H1 (cell line): ENCODE measurements at regions not wholly inside any gene's neighbourhood (a gene's known extent, or its start where the extent isn't known, plus 50 kb on each side); places are given as distances from the start of the nearest gene placed in this dataset.

Source experiments
- CTCF ChIA-PET: fragments of 300-600 bp; sonication (Branson Sonifier 250); formaldehyde crosslinking; loops from one replicate; lab custom pipeline; 2021; ENCODE audit not compliant: partially characterized antibody; lab: Charles Lee
- POLR2A ChIA-PET: fragments of 300-600 bp; sonication (Branson Sonifier 250); formaldehyde crosslinking; loops from one replicate; lab custom pipeline; 2021; ENCODE audit warnings: inconsistent platforms; ENCODE audit not compliant: partially characterized antibody; lab: Charles Lee
- DNase-seq, 2 experiments: peaks; one replicate each; pipeline versions ENCODE4 v3.0.0 to v3.0.0-alpha.2; 2010 to 2022; ENCODE audit warnings: low spot score in 2 of 2, low read depth in 1 of 2, mixed read lengths in 1 of 2
- FAIRE-seq: peaks from 2 replicates; lab custom pipeline; 2011; peaks lifted over from hg19 to GRCh38; lab: Jason Lieb, UNC
- H2AFZ ChIP-seq: 2 replicates; pipeline ENCODE4 v1.8.1; 2012; ENCODE audit warnings: low read length, inconsistent platforms
- H2AK5ac ChIP-seq: 2 replicates; pipeline ENCODE4 v1.6.1; 2013; ENCODE audit warnings: low read depth, low read length
- H2BK120ac ChIP-seq: replicated peaks from 2 replicates; pipeline ENCODE3; 2013; ENCODE audit warnings: low read depth, low read length, inconsistent platforms
- H2BK12ac ChIP-seq: 2 replicates; pipeline ENCODE4 v1.6.1; 2013; ENCODE audit warnings: low read depth, low read length
- H2BK15ac ChIP-seq: 2 replicates; pipeline ENCODE4 v1.6.1; 2013; ENCODE audit warnings: low read length
- H2BK20ac ChIP-seq: 2 replicates; pipeline ENCODE4 v1.6.1; 2013; ENCODE audit warnings: low read length
- H2BK5ac ChIP-seq: 2 replicates; pipeline ENCODE4 v1.6.1; 2013; ENCODE audit warnings: low read depth, low read length
- H3K14ac ChIP-seq: 2 replicates; pipeline ENCODE4 v1.6.1; 2013; ENCODE audit warnings: inconsistent platforms; ENCODE audit not compliant: insufficient read length
- H3K18ac ChIP-seq: 2 replicates; pipeline ENCODE4 v1.6.1; 2013; ENCODE audit warnings: low read length; ENCODE audit errors: extremely low read depth
- H3K23ac ChIP-seq: 2 replicates; pipeline ENCODE4 v1.6.1; 2013; ENCODE audit warnings: inconsistent platforms; ENCODE audit not compliant: insufficient read length
- H3K23me2 ChIP-seq: 2 replicates; pipeline ENCODE4 v1.6.1; 2013; ENCODE audit warnings: low read depth, low read length
- H3K27ac ChIP-seq: 2 replicates; pipeline ENCODE4 v1.6.1; 2011; ENCODE audit warnings: low read depth, low read length, inconsistent platforms
- H3K27me3 ChIP-seq, 4 experiments: replicated peaks in 1 of 4; 1 replicate in 1 of 4; 2 replicates in 3 of 4; pipeline versions ENCODE4 v1.6.1 to v1.8.1; 2011 to 2013; ENCODE audit warnings: low read length in 3 of 4, mild to moderate bottlenecking in 3 of 4, inconsistent platforms in 2 of 4, mixed read lengths in 2 of 4, moderate library complexity in 1 of 4; ENCODE audit not compliant: control insufficient read depth in 3 of 4, insufficient read depth in 3 of 4; ENCODE audit errors: extremely low read depth in 1 of 4
- H3K36me3 ChIP-seq, 4 experiments: 2 replicates each; pipeline versions ENCODE4 v1.6.1 to v1.8.1; 2011 to 2013; ENCODE audit warnings: mild to moderate bottlenecking in 4 of 4, low read length in 3 of 4, moderate library complexity in 2 of 4, control low read depth in 1 of 4, inconsistent platforms in 1 of 4; ENCODE audit not compliant: insufficient read depth in 4 of 4, control insufficient read depth in 2 of 4
- H3K4ac ChIP-seq: replicated peaks from 2 replicates; pipeline ENCODE3; 2013; ENCODE audit warnings: low read length, low read depth, mixed read lengths, inconsistent platforms; ENCODE audit not compliant: insufficient read length
- H3K4me1 ChIP-seq, 4 experiments: replicated peaks in 1 of 4; 1 replicate in 1 of 4; 2 replicates in 3 of 4; pipeline versions ENCODE4 v1.6.1 to v1.8.1; 2011 to 2013; ENCODE audit warnings: low read length in 3 of 4, inconsistent platforms in 2 of 4, mixed read lengths in 1 of 4; ENCODE audit not compliant: insufficient read depth in 4 of 4, control insufficient read depth in 3 of 4
- H3K4me2 ChIP-seq, 2 experiments: 2 replicates each; pipeline versions ENCODE4 v1.6.1 to v1.8.1; 2011 to 2013; ENCODE audit warnings: low read depth in 2 of 2, low read length in 2 of 2, control low read depth in 1 of 2, inconsistent platforms in 1 of 2, mild to moderate bottlenecking in 1 of 2; ENCODE audit not compliant: insufficient read depth in 1 of 2
- H3K4me3 ChIP-seq, 4 experiments: fragments of 200-600, 300-600 bp in 1 of 4; sonication (generic), shearing (Covaris generic), sonication (Bioruptor Twin) in 1 of 4; 2 replicates each; pipeline versions ENCODE4 v1.5.1 to v1.8.1; 2011 to 2016; ENCODE audit warnings: low read length in 4 of 4, low read depth in 3 of 4, control low read depth in 2 of 4, inconsistent platforms in 2 of 4, mild to moderate bottlenecking in 2 of 4, mixed read lengths in 1 of 4, moderate library complexity in 1 of 4; ENCODE audit not compliant: insufficient read depth in 2 of 4; ENCODE audit errors: extremely low read depth in 1 of 4
- H3K56ac ChIP-seq: replicated peaks from 2 replicates; pipeline ENCODE3; 2013; ENCODE audit warnings: low read depth, mild to moderate bottlenecking, mixed read lengths, low read length, inconsistent platforms; ENCODE audit not compliant: insufficient read length
- H3K79me1 ChIP-seq: 2 replicates; pipeline ENCODE4 v1.6.1; 2013; ENCODE audit warnings: low read depth, low read length, control low read depth
- H3K79me2 ChIP-seq, 2 experiments: 2 replicates each; pipeline versions ENCODE4 v1.6.1 to v1.8.1; 2012 to 2013; ENCODE audit warnings: low read length in 2 of 2, mild to moderate bottlenecking in 2 of 2, inconsistent platforms in 1 of 2; ENCODE audit not compliant: insufficient read depth in 2 of 2, control insufficient read depth in 1 of 2
- H3K9ac ChIP-seq, 4 experiments: replicated peaks in 1 of 4; 1 replicate in 1 of 4; 2 replicates in 3 of 4; pipeline versions ENCODE4 v1.6.1 to v1.8.1; 2011 to 2013; ENCODE audit warnings: low read depth in 3 of 4, low read length in 3 of 4, control low read depth in 2 of 4, mild to moderate bottlenecking in 2 of 4, moderate library complexity in 2 of 4, inconsistent platforms in 1 of 4; ENCODE audit errors: extremely low read depth in 1 of 4
- H3K9me3 ChIP-seq, 2 experiments: 2 replicates each; pipeline versions ENCODE4 v1.6.1 to v1.8.1; 2012 to 2013; ENCODE audit warnings: mild to moderate bottlenecking in 2 of 2, moderate library complexity in 2 of 2, control low read depth in 1 of 2, inconsistent platforms in 1 of 2, low read depth in 1 of 2, low read length in 1 of 2, mixed read lengths in 1 of 2; ENCODE audit not compliant: insufficient read depth in 2 of 2
- H4K20me1 ChIP-seq, 2 experiments: replicated peaks in 1 of 2; 2 replicates each; pipeline versions ENCODE3 to v1.8.1; 2011 to 2013; ENCODE audit warnings: inconsistent platforms in 2 of 2, low read length in 2 of 2, mild to moderate bottlenecking in 1 of 2; ENCODE audit not compliant: insufficient read depth in 2 of 2, control insufficient read depth in 1 of 2
- H4K5ac ChIP-seq: 2 replicates; pipeline ENCODE4 v1.6.1; 2013; ENCODE audit warnings: low read length, low read depth, mixed read lengths, inconsistent platforms; ENCODE audit not compliant: insufficient read length
- H4K8ac ChIP-seq: 2 replicates; pipeline ENCODE4 v1.8.0; 2013; ENCODE audit warnings: mild to moderate bottlenecking, moderate library complexity, low read length, inconsistent platforms; ENCODE audit not compliant: insufficient read depth; ENCODE audit errors: extremely low read depth
- H4K91ac ChIP-seq: replicated peaks from 2 replicates; pipeline ENCODE3; 2013; ENCODE audit warnings: low read length, mixed read lengths, inconsistent platforms; ENCODE audit not compliant: insufficient read length
- ASH2L ChIP-seq: fragments of 200-600, 300-600 bp; sonication (generic); IDR thresholded peaks from one replicate; pipeline ENCODE4 v1.7.1; 2017; ENCODE audit warnings: low read length
- BACH1 ChIP-seq: IDR thresholded peaks from 2 replicates; pipeline ENCODE4 v1.6.1; 2012; ENCODE audit warnings: low read length, improper control_type of control experiment
- CEBPB ChIP-seq: IDR thresholded peaks from 2 replicates; pipeline ENCODE4 v1.6.1; 2012; ENCODE audit warnings: low read depth, low read length
- GTF2F1 ChIP-seq: IDR thresholded peaks from 2 replicates; pipeline ENCODE4 v1.6.1; 2012; ENCODE audit warnings: low read depth, low read length, improper control_type of control experiment, borderline replicate concordance
- HDAC2 ChIP-seq, 2 experiments: fragments of 300-600 bp in 1 of 2; sonication (generic) in 1 of 2; IDR thresholded peaks; 2 replicates each; pipeline ENCODE4 v1.6.1; 2011 to 2012; ENCODE audit warnings: low read depth in 2 of 2, low read length in 2 of 2, mild to moderate bottlenecking in 2 of 2, moderate library complexity in 2 of 2, borderline replicate concordance in 1 of 2, inconsistent platforms in 1 of 2
- JUN ChIP-seq: IDR thresholded peaks from 2 replicates; pipeline ENCODE4 v1.6.1; 2011; ENCODE audit warnings: low read depth, mild to moderate bottlenecking, improper control_type of control experiment, low read length
- KDM1A ChIP-seq: fragments of 200-600, 300-600 bp; sonication (generic); IDR thresholded peaks from 2 replicates; pipeline ENCODE4 v1.7.1; 2016; ENCODE audit warnings: mild to moderate bottlenecking, low read length, borderline replicate concordance
- KDM4A ChIP-seq: IDR thresholded peaks from one replicate; pipeline ENCODE4 v1.7.1; 2012; ENCODE audit warnings: low read depth, mild to moderate bottlenecking, moderate library complexity, low read length, inconsistent platforms; ENCODE audit not compliant: severe bottlenecking
- POU5F1 ChIP-seq: IDR thresholded peaks from 2 replicates; pipeline ENCODE4 v1.6.1; 2011; ENCODE audit warnings: low read depth, mild to moderate bottlenecking, low read length, moderate library complexity
- RXRA ChIP-seq: IDR thresholded peaks from 2 replicates; pipeline ENCODE4 v1.6.1; 2011; ENCODE audit warnings: low read depth, mild to moderate bottlenecking, low read length, moderate library complexity; ENCODE audit not compliant: insufficient read depth
- SP1 ChIP-seq: IDR thresholded peaks from 2 replicates; pipeline ENCODE4 v1.6.1; 2011; ENCODE audit warnings: low read depth, low read length
- WGBS, 2 experiments: shearing (Covaris generic) in 1 of 2; methylation state at CpG; one replicate each; pipeline versions ENCODE4 v1.1.6 to v1.1.7; 2013 to 2015; ENCODE audit warnings: low lambda C conversion rate in 2 of 2, mixed read lengths in 2 of 2, inconsistent platforms in 1 of 2, low coverage in 1 of 2, missing lambda C conversion rate in 1 of 2; ENCODE audit not compliant: insufficient replicate concordance in 2 of 2, insufficient coverage in 1 of 2, insufficient read length in 1 of 2; ENCODE audit errors: extremely low coverage in 1 of 2, missing lambda C conversion rate in 1 of 2; 5-methylcytosine and 5-hydroxymethylcytosine counted together
- TF ChIP-seq, protein P1 (sequence below): IDR thresholded peaks from 2 replicates; pipeline ENCODE4 v1.6.1; 2011; ENCODE audit warnings: low read length, improper control_type of control experiment
- TF ChIP-seq, protein P2 (sequence below): IDR thresholded peaks from 2 replicates; pipeline ENCODE4 v1.6.1; 2012; ENCODE audit warnings: inconsistent platforms

DNA sequence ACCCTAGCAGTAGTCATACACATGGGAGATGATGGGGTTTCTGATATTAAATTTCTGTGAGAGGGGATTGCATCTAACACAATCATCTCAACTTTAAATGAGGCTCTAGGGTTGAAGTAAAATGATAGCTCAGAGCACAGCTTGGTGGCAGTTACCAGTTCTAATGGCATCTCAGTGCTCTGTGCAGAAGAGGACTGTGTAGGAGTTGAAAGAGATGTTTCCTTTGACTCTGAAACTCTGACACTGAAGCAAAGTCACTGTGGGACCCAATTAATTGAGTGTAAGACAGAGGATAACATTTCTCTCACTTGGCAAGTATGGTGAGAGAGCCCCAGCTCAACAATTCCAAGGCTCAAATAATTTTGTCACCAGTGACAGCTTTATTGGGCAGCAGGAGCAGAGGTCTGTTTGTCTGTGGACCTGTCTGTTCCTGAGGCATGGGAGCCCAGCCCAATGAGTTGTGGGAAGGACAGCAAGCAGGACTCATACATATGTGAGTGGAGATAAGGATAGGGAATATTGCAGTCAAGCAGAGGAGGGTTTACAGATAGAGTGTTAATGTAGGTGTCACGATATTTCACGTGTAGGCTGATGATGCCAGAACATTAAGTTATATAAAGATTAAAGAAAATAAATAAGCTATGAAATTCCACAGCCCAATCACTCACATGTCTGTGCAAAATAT, 76.7 kb upstream of the NAF1 start:
- H4K8ac ChIP-seq: no peak overlapping the region
- H4K20me1 ChIP-seq: no peaks in the 10 kb centered on the region
- H3K4me1 ChIP-seq: no peaks in the 10 kb centered on the region
- no peak overlapping the region for H2BK120ac ChIP-seq
- no peak overlapping the region for H3K9ac ChIP-seq
- 93% methylated on average over 2 of the region's 2 CpGs; no CpG with 5 or more reads in 1 of the 2 experiments for WGBS, 2 experiments
- FAIRE-seq (no peak), DNase-seq (no peak)
- no peak overlapping the region for H3K4me2 ChIP-seq
- no peak overlapping the region for H2AFZ ChIP-seq
- no peak overlapping the region for H3K4ac ChIP-seq
- no peak overlapping the region for H4K91ac ChIP-seq
- no peaks in the 10 kb centered on the region for H3K23me2 ChIP-seq
- H2BK20ac ChIP-seq: no peak overlapping the region
- no peak overlapping the region for H2BK12ac ChIP-seq
- no peak overlapping the region for H3K18ac ChIP-seq
- ChIA-PET POLR2A (no interaction called here), CTCF (interaction anchor here (1.6 kb wide), 1 partner anchor 89 kb away, joined by 3 read pairs; the partner anchor contains the start of gene NPY1R)
- no peak overlapping the region for H2BK15ac ChIP-seq
- H3K79me1 ChIP-seq: no peaks in the 10 kb centered on the region
- H3K56ac ChIP-seq: no peak overlapping the region
- no peaks in the 10 kb centered on the region for H3K27me3 ChIP-seq
- H2BK5ac ChIP-seq: no peak overlapping the region
- no peak overlapping the region for H2AK5ac ChIP-seq
- no peaks in the 10 kb centered on the region for H3K9me3 ChIP-seq
- no peak overlapping the region for H3K27ac ChIP-seq
- H4K5ac ChIP-seq: no peak overlapping the region
- no peak overlapping the region for H3K4me3 ChIP-seq
- H3K23ac ChIP-seq: no peak overlapping the region
- no peaks in the 10 kb centered on the region for H3K36me3 ChIP-seq
- no peak overlapping the region for H3K14ac ChIP-seq
- no peaks in the 10 kb centered on the region for H3K79me2 ChIP-seq
- TF ChIP-seq, protein P1, sequence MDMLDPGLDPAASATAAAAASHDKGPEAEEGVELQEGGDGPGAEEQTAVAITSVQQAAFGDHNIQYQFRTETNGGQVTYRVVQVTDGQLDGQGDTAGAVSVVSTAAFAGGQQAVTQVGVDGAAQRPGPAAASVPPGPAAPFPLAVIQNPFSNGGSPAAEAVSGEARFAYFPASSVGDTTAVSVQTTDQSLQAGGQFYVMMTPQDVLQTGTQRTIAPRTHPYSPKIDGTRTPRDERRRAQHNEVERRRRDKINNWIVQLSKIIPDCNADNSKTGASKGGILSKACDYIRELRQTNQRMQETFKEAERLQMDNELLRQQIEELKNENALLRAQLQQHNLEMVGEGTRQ: no peak
- TF ChIP-seq, protein P2, sequence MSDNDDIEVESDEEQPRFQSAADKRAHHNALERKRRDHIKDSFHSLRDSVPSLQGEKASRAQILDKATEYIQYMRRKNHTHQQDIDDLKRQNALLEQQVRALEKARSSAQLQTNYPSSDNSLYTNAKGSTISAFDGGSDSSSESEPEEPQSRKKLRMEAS: no peak
- no peak for TF ChIP-seq SP1
- no peak for TF ChIP-seq CEBPB
- no peak for TF ChIP-seq POU5F1
- no peak for TF ChIP-seq BACH1
- no peak for TF ChIP-seq KDM1A
- TF ChIP-seq RXRA: no peak
- TF ChIP-seq JUN: no peak
- TF ChIP-seq KDM4A: no peak
- no peak for TF ChIP-seq GTF2F1
- no peak for TF ChIP-seq ASH2L
- TF ChIP-seq HDAC2 (IDR thresholded peaks at IDR 0.05; ENCODE audit: borderline replicate concordance in 1 of 2, low read depth in 2 of 2, low read length in 2 of 2): no peak
